Astrocyte (in vitro differentiated cells and primary cell): ENCODE measurements at regions not wholly inside any gene's neighbourhood (a gene's known extent, or its start where the extent isn't known, plus 50 kb on each side); places are given as distances from the start of the nearest gene placed in this dataset.

Experiments
- EZH2 ChIP-seq: IDR thresholded peaks from 2 replicates; pipeline ENCODE4 v1.6.1; 2012; ENCODE audit warnings: mild to moderate bottlenecking, low read length, inconsistent platforms; ENCODE audit not compliant: insufficient read depth
- TF ChIP-seq, protein P1 (sequence below): IDR thresholded peaks from 2 replicates; pipeline ENCODE4 v1.5.1; 2011; ENCODE audit warnings: low read depth, mild to moderate bottlenecking, inconsistent platforms, low read length, moderate library complexity; ENCODE audit not compliant: insufficient read depth

DNA sequence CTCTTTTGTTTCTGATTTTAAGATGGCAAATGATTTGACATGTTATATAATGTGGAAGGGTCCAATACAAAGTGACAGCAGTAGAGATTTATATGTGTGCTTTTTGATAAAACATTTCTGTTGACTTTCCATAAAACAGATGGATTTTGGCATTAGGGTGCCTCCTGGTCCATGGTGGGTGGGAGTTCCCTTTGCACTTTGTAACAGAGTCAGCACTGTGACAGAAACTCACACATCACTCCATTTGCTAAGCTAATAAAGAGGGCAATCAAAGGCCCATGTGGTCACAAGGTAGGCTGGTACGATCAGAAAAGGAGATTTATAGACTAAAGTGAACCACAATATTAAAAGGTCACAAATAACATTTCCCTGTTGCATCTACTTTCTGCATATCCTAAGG lies 93.3 kb upstream of the NT5C1B start:
- TF ChIP-seq, protein P1, sequence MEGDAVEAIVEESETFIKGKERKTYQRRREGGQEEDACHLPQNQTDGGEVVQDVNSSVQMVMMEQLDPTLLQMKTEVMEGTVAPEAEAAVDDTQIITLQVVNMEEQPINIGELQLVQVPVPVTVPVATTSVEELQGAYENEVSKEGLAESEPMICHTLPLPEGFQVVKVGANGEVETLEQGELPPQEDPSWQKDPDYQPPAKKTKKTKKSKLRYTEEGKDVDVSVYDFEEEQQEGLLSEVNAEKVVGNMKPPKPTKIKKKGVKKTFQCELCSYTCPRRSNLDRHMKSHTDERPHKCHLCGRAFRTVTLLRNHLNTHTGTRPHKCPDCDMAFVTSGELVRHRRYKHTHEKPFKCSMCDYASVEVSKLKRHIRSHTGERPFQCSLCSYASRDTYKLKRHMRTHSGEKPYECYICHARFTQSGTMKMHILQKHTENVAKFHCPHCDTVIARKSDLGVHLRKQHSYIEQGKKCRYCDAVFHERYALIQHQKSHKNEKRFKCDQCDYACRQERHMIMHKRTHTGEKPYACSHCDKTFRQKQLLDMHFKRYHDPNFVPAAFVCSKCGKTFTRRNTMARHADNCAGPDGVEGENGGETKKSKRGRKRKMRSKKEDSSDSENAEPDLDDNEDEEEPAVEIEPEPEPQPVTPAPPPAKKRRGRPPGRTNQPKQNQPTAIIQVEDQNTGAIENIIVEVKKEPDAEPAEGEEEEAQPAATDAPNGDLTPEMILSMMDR = no peak
- TF ChIP-seq EZH2 = no peak
